ENCODE measurements at regions not wholly inside any gene's neighbourhood (a gene's known extent, or its start where the extent isn't known, plus 50 kb on each side); places are given as distances from the start of the nearest gene placed in this dataset.
A peak's percentile ranks its signal among the peaks of the same experiment; 100 is the strongest.

GRCh38 chr5:56550227-56550626 lies 265.1 kb upstream of the MAP3K1 start:
- no peak overlapping the region for H3K4me3 ChIP-seq (ENCODE audit: low read length)
- TF ChIP-seq, protein P1, sequence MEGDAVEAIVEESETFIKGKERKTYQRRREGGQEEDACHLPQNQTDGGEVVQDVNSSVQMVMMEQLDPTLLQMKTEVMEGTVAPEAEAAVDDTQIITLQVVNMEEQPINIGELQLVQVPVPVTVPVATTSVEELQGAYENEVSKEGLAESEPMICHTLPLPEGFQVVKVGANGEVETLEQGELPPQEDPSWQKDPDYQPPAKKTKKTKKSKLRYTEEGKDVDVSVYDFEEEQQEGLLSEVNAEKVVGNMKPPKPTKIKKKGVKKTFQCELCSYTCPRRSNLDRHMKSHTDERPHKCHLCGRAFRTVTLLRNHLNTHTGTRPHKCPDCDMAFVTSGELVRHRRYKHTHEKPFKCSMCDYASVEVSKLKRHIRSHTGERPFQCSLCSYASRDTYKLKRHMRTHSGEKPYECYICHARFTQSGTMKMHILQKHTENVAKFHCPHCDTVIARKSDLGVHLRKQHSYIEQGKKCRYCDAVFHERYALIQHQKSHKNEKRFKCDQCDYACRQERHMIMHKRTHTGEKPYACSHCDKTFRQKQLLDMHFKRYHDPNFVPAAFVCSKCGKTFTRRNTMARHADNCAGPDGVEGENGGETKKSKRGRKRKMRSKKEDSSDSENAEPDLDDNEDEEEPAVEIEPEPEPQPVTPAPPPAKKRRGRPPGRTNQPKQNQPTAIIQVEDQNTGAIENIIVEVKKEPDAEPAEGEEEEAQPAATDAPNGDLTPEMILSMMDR (conservative IDR thresholded peaks at IDR 0.05; ENCODE audit: low read length): no peak
- DNase-seq (ENCODE audit: low read depth): no peak

GRCh38 chr5:56549096-56549886 lies 266.1 kb upstream of the MAP3K1 start:
- TF ChIP-seq, protein P1 (conservative IDR thresholded peaks at IDR 0.05; ENCODE audit: low read length): no peak
- no peak for DNase-seq (ENCODE audit: low read depth)
- no peak overlapping the region for H3K4me3 ChIP-seq (ENCODE audit: low read length)

- no peak for DNase-seq (ENCODE audit: low read depth)
- H3K4me3 ChIP-seq (ENCODE audit: low read length): no peak overlapping the region
- TF ChIP-seq, protein P1 (conservative IDR thresholded peaks at IDR 0.05; ENCODE audit: low read length): no peak
Measured at GRCh38 chr5:56545016-56545415, 270.3 kb upstream of the MAP3K1 start.

- DNase-seq (ENCODE audit: low read depth): peak; percentile 25
- TF ChIP-seq, protein P1 (conservative IDR thresholded peaks at IDR 0.05; ENCODE audit: low read length): no peak
- H3K4me3 ChIP-seq (ENCODE audit: low read length): no peak overlapping the region
Measured at GRCh38 chr5:56543441-56544388, 271.6 kb upstream of the MAP3K1 start.

GRCh38 chr5:56540266-56540665 lies 275.1 kb upstream of the MAP3K1 start:
- TF ChIP-seq, protein P1 (conservative IDR thresholded peaks at IDR 0.05; ENCODE audit: low read length): no peak
- no peak for DNase-seq (ENCODE audit: low read depth)
- no peak overlapping the region for H3K4me3 ChIP-seq (ENCODE audit: low read length)

DNA sequence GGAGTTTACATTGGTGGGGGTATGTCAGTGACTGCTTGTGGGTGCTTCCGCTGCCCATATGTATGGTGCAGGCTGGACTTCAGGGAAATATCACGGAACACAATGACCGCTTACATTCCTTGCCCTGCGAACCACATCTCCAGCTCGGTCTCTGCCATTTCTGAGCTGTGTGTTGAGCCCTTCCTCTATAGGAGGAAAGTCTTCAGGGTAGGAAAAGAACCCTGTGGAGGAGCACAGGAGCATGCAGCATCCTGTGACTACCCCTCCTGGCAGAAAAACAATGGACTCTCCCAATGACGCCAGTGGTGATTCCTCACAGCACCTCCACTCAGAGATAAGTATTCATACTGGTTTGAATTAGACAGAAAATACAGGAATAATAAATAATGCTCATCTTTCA lies 276.8 kb upstream of the MAP3K1 start:
- no peak overlapping the region for H3K4me3 ChIP-seq (ENCODE audit: low read length)
- TF ChIP-seq, protein P1 (conservative IDR thresholded peaks at IDR 0.05; ENCODE audit: low read length): no peak
- DNase-seq (ENCODE audit: low read depth): no peak
